HG03135 (cell line): ENCODE measurements at regions not wholly inside any gene's neighbourhood (a gene's known extent, or its start where the extent isn't known, plus 50 kb on each side); places are given as distances from the start of the nearest gene placed in this dataset.
"Not testable (repeated sequence)": the region's sequence is repeated elsewhere in the genome, so short reads cannot be mapped to it uniquely, and the experiment has no call there.

Source experiments
- ATAC-seq: cut with Tn5 transposase; IDR thresholded peaks from one replicate; pipeline ENCODE4 v1.9.1; 2021; ENCODE audit warnings: mild to moderate bottlenecking, moderate library complexity; ENCODE audit not compliant: unreplicated experiment

- ATAC-seq = no peak
These were observed 57.6 kb downstream of the CCDC59 start for GRCh38 chr12:82300611-82301010.

DNA sequence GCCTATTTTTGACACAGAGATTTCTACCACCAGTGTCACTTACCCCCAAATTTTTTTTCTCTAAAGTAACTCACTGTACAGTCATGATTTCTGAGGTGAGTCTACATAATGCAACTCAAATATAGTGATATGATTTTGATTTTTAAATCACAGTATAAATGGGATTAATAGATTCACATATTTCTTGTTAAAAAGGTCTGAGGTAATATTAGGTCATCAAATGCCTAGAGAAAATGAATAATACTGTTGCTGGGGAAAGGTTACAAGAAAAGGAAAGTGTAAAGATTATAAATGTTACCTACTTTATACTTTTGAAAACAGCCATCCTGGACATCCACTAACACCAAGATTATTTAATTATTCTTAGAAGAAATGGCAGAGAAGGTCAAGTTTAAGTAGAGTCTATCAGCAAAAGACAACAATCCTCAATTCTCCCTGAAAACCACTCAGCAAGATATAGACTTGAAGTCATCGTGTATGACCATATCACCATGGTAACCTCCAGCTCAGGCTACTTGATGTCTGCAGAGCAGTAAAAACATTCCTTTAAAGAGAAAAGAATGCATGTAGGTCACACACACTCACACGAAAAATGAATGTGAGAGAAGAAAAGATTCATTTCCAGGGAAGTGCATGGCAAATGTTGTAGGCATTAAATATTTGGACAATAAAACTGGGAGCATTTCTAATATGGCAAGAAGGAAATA lies 58.7 kb downstream of the CCDC59 start:
- ATAC-seq = no peak

GRCh38 chr12:82290415-82290814 lies 67.8 kb downstream of the CCDC59 start:
- no peak for ATAC-seq

GRCh38 chr12:82281335-82281734 lies 76.9 kb downstream of the CCDC59 start:
- ATAC-seq = not testable (repeated sequence)

- no peak for ATAC-seq
These were observed 78.6 kb downstream of the CCDC59 start for GRCh38 chr12:82279536-82280058.

GRCh38 chr12:82277582-82277981 lies 80.6 kb downstream of the CCDC59 start:
- no peak for ATAC-seq

DNA sequence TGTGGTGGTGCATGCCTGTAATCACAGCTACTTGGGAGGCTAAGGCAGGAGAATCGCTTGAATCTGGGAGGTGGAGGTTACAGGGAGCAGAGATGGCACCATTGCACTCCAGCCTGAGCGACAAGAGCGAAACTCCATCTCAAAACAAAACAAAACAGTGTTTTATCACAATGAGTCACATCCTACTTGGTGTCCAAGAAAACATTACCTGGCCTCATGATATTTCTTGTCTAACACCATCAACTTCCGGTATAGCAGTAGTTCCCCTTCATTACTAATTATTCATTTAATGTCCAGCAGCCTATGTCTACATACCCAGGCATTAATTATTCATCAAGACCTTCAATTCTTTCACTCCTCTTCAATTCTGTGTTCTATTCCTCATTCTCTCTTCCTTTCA lies 115.5 kb downstream of the CCDC59 start:
- ATAC-seq = no peak

DNA sequence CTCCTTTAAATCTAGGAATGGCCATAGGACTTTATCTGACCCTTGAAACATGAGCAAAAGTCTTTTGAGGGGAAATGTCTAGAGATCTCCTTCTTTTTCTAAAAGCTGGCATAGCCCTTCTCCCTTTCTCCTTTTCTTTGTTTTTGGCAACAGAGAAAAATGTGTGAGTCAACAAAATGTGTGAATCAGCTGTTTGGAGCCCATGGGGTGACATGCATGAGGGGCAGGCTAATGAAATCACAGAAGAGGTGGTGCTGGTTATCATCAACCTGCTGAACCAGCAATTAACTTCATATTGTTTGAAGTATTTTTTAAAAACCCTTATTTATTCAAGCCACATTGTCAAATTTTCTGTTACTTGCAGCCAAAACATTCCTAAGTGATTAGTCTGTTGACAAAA lies 132.3 kb downstream of the CCDC59 start:
- no peak for ATAC-seq

- no peak for ATAC-seq
These were observed 134.8 kb downstream of the CCDC59 start for GRCh38 chr12:82223426-82223825.

DNA sequence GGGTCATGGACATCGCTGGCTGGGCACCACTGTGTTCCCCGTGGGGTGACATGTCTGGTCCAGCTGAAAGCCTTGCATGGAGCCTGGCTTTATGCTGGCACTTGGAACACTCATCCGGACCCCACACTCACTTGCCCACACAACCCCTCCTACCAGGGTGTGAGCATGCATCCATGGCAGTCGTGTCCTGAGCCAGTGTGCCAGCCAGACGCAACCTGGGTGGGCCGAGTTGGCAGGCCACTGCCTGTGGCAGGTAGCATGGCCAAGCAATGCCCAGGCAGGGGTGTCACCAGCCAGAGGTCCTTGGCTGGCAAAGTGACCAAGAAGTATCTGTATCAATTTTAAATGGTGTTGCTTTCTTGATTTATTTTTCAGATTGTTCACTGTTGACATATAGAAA lies 141.7 kb downstream of the CCDC59 start:
- ATAC-seq = no peak

DNA sequence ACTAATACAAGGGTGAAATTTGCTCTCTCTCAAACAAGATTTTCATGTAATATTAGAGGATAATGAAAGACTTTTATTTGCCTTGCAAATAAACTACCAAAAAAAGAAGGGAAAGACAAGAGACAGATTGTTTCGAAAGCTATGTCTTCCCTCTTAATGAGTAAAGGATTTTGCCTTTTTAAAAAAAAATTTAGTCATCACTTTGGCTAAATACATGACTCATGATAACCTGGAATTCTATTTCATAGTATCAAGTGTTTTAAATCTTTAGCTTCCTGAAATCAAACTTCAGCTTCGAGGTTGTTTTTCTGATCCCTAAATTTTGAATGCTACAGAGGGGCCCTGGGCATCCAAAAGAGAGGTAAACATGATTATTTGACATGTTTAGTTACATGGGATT lies 144.4 kb downstream of the CCDC59 start:
- ATAC-seq = no peak

DNA sequence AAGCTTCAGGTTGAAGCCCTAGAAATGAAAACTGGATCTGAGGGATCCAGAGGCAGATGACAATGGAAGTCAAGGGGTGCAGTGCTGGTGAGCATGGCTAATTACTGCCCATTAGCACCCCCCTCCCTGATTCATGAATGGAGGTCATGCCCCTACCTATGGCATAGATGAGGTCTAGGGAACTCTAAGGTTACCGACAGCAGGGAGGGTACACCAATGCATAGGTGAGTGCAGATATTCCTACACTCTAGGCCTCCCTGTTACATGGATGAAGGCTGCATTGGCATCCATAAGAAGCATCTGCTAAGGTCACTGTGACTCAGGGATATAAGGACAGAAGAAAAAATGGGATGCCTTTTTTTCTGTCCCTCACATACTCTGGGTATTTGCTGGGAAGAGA lies 147.3 kb downstream of the CCDC59 start:
- ATAC-seq = no peak

DNA sequence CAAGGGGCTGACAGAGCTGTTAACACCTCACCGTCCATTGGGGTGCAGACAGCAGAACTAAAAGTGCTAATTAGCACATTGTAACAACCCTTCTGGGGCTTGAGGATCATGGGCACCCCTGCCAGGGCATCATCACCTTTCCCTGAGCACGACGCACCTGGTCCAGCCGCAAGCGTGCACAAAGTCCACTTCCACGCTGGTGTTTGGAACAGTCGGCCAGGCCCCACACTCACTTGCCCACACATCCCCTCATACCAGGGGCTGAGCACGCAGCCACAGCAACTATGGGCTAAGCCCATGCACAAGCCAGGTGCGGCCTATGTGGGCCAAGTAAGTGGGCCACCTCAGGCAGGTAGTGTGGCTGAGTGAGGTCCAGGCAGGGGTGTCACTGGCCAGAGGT lies 148.7 kb downstream of the CCDC59 start:
- ATAC-seq = no peak

DNA sequence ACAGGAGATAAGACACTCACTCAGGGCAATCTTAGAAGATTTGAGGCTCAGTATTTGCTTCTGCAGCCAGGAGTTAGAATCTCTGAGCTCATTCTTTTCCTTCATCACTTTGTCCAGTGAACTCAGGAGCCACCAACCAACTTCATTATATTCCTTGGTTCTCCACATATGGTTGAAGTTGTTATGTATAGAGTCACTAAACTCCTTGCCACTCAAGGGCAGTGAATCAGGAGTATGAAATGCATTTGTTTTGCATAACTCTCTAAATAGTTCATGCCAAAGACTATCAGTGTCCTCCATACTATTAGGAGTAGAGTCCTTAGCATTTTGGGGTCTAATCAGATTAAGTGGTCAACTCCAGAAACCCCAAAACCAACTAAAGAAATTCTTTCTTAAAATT lies 150.6 kb downstream of the CCDC59 start:
- ATAC-seq = no peak

DNA sequence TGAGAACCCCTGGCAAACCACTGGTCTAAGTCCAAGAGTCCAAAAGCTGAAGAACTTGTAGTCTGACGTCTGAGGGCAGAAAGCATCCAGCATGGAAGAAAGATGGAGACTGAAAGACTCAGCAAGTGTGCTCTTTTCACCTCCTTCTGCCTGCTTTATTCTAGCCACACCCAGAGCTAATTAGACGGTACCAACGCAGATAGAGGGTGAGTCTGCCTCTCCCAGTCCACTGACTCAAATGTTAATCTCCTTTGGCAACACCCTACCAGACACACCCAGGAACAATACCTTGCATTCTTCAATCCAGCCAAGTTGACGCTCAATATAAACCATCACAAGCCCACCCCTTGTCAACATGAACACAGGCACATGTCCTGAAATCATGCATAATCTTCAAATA lies 155.1 kb downstream of the CCDC59 start:
- no peak for ATAC-seq

- ATAC-seq = no peak
These were observed 170.6 kb downstream of the CCDC59 start for GRCh38 chr12:82187595-82187994.

DNA sequence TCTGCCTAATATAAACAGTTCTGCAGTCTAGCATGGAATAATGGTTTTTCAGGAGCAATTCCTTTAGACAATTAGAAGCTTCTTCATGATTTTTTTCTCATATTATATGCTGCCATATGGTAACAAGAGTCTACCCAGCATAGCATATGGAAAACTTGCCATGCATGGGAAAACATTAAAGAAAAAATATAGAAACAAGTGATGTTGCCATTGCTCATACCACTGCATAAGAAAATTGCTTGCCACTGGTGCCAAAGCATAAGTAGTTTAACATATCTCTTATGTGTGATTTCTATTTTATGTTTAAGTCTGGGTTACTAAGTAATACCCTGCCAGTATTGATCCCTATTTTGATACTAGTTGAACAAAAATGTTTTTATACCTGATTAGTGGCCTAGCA lies 171.2 kb downstream of the CCDC59 start:
- ATAC-seq = no peak

- ATAC-seq = no peak
These were observed 171.9 kb downstream of the CCDC59 start for GRCh38 chr12:82186282-82186681.

- ATAC-seq = no peak
These were observed 173.3 kb downstream of the CCDC59 start for GRCh38 chr12:82184844-82185243.

- ATAC-seq = no peak
These were observed 175.5 kb downstream of the CCDC59 start for GRCh38 chr12:82182601-82183190.

DNA sequence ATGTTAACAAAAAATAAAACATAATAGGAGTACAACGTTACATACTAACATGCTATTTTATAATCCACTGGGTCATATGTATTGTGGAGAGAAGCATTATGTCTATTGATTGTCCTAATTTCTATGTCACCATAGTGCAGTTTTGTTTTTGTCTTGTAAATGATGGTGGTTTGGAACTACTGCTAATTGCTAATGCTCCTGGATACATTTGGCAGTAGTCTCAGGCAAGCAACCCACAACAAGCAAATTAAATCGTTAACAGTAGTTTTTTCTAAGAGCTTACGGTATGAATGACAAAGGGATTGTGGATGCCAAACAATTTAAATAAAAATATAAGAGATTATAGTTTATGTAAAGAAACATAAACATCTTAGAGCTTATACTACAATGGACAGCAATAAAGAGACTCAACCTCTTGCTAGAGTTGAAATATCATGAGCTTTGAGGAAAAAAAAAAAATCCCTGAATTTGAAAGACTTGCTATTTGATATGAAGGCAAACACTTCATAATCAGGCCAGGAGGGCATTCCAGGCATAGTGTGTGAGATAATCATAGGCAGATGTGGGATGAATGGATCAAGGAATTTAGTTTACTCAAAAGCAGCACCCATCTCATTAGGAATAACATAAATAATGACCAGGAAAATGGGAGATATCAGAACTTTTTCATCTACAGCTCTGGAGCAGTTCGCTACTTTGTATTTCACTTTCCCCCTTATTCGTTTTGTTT lies 181.3 kb downstream of the CCDC59 start:
- ATAC-seq = no peak

DNA sequence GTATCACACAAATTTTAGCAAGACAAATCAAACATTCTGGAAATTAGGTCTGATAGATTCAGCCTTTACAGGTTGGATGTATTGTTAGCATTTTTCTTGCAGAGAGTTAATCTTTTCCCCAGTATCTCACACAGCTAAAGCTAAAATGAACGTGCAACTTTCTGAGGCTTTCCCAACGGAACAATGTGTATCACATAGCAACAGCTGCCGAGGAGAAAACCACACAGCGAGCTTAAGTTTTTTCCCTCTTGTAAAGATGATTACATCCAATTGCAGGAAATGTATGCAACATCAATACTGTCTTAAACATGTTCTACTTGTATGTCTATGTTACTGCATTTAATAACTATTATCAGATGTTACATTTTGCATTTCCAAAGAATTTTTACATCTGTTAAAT lies 182.2 kb downstream of the CCDC59 start:
- ATAC-seq = no peak
